SU-DHL-6 (cell line): ENCODE measurements at regions not wholly inside any gene's neighbourhood (a gene's known extent, or its start where the extent isn't known, plus 50 kb on each side); places are given as distances from the start of the nearest gene placed in this dataset.

Source experiments
- CTCF ChIP-seq: fragments of 200-600 bp; sonication (generic); IDR thresholded peaks from one replicate; pipeline ENCODE4 v1.5.1; 2017; ENCODE audit warnings: antibody characterized with exemption, mild to moderate bottlenecking, low read length, moderate library complexity; ENCODE audit not compliant: insufficient read depth, poor library complexity, severe bottlenecking
- EZH2phosphoT487 ChIP-seq: fragments of 200-600 bp; sonication (generic), shearing (Covaris generic); conservative IDR thresholded peaks from 2 replicates; pipeline ENCODE4 v1.6.1; 2018; ENCODE audit warnings: mild to moderate bottlenecking, antibody characterized with exemption, low read length, moderate library complexity, mixed read lengths

- TF ChIP-seq CTCF (no peak), EZH2phosphoT487 (no peak)
These were observed 158.7 kb downstream of the TM9SF2 start for GRCh38 chr13:99659866-99660554.
